ENCODE measurements at regions not wholly inside any gene's neighbourhood (a gene's known extent, or its start where the extent isn't known, plus 50 kb on each side); places are given as distances from the start of the nearest gene placed in this dataset.

GRCh38 chr11:81647374-81647773 lies 1086.3 kb downstream of the FAM181B start:
- Histone ChIP-seq H3K9me3 (ENCODE audit: control insufficient read depth, low read length) (no peaks in the 10 kb centered on the region), H3K36me3 (ENCODE audit: control insufficient read depth, insufficient read depth, low read length) (no peaks in the 10 kb centered on the region), H3K4me3 (ENCODE audit: low read length) (no peak overlapping the region), H3K9ac (ENCODE audit: low read length) (no peak overlapping the region), H3K4me1 (ENCODE audit: control insufficient read depth, insufficient read depth, low read length) (no peaks in the 10 kb centered on the region), H3K27me3 (ENCODE audit: control insufficient read depth, insufficient read depth, low read length) (no peaks in the 10 kb centered on the region)

- no peaks in the 10 kb centered on the region for H3K9me3 ChIP-seq (ENCODE audit: control insufficient read depth, low read length)
Measured at GRCh38 chr11:81644239-81644840, 1089.3 kb downstream of the FAM181B start.

GRCh38 chr11:81634483-81634882 lies 1099.2 kb downstream of the FAM181B start:
- Histone ChIP-seq H3K9me3 (ENCODE audit: control insufficient read depth, low read length) (no peaks in the 10 kb centered on the region), H3K27me3 (ENCODE audit: control insufficient read depth, insufficient read depth, low read length) (no peaks in the 10 kb centered on the region), H3K4me1 (ENCODE audit: control insufficient read depth, insufficient read depth, low read length) (no peaks in the 10 kb centered on the region), H3K4me3 (ENCODE audit: low read length) (no peak overlapping the region), H3K9ac (ENCODE audit: low read length) (no peak overlapping the region), H3K36me3 (ENCODE audit: control insufficient read depth, insufficient read depth, low read length) (no peaks in the 10 kb centered on the region)

More at GRCh38 chr11:81644239-81644840, 1089.3 kb downstream of the FAM181B start:
- Histone ChIP-seq H3K9ac (ENCODE audit: low read length) (no peak overlapping the region), H3K4me3 (ENCODE audit: low read length) (no peak overlapping the region), H3K27me3 (ENCODE audit: control insufficient read depth, insufficient read depth, low read length) (no peaks in the 10 kb centered on the region), H3K4me1 (ENCODE audit: control insufficient read depth, insufficient read depth, low read length) (no peaks in the 10 kb centered on the region), H3K36me3 (ENCODE audit: control insufficient read depth, insufficient read depth, low read length) (no peaks in the 10 kb centered on the region)

- H3K9me3 ChIP-seq (ENCODE audit: control insufficient read depth, low read length), result no peaks in the 10 kb centered on the region
- no peaks in the 10 kb centered on the region for H3K27me3 ChIP-seq (ENCODE audit: control insufficient read depth, insufficient read depth, low read length)
- H3K9ac ChIP-seq (ENCODE audit: low read length), result no peak overlapping the region
- no peaks in the 10 kb centered on the region for H3K4me1 ChIP-seq (ENCODE audit: control insufficient read depth, insufficient read depth, low read length)
- no peaks in the 10 kb centered on the region for H3K36me3 ChIP-seq (ENCODE audit: control insufficient read depth, insufficient read depth, low read length)
- H3K4me3 ChIP-seq (ENCODE audit: low read length), result no peak overlapping the region
Measured at GRCh38 chr11:81602508-81602907, 1131.2 kb downstream of the FAM181B start.

GRCh38 chr11:81596704-81597103 lies 1137.0 kb downstream of the FAM181B start:
- H3K4me3 ChIP-seq (ENCODE audit: low read length), result no peak overlapping the region
- no peaks in the 10 kb centered on the region for H3K9me3 ChIP-seq (ENCODE audit: control insufficient read depth, low read length)
- H3K9ac ChIP-seq (ENCODE audit: low read length), result no peak overlapping the region
- no peaks in the 10 kb centered on the region for H3K36me3 ChIP-seq (ENCODE audit: control insufficient read depth, insufficient read depth, low read length)
- no peaks in the 10 kb centered on the region for H3K4me1 ChIP-seq (ENCODE audit: control insufficient read depth, insufficient read depth, low read length)
- H3K27me3 ChIP-seq (ENCODE audit: control insufficient read depth, insufficient read depth, low read length), result no peaks in the 10 kb centered on the region

- Histone ChIP-seq H3K36me3 (ENCODE audit: control insufficient read depth, insufficient read depth, low read length) (no peaks in the 10 kb centered on the region), H3K4me3 (ENCODE audit: low read length) (no peak overlapping the region), H3K4me1 (ENCODE audit: control insufficient read depth, insufficient read depth, low read length) (no peaks in the 10 kb centered on the region), H3K9me3 (ENCODE audit: control insufficient read depth, low read length) (no peaks in the 10 kb centered on the region), H3K27me3 (ENCODE audit: control insufficient read depth, insufficient read depth, low read length) (no peaks in the 10 kb centered on the region), H3K9ac (ENCODE audit: low read length) (no peak overlapping the region)
Measured at GRCh38 chr11:81585390-81585933, 1148.2 kb downstream of the FAM181B start.

- Histone ChIP-seq H3K9ac (ENCODE audit: low read length) (no peak overlapping the region), H3K36me3 (ENCODE audit: control insufficient read depth, insufficient read depth, low read length) (no peaks in the 10 kb centered on the region), H3K4me1 (ENCODE audit: control insufficient read depth, insufficient read depth, low read length) (no peaks in the 10 kb centered on the region), H3K27me3 (ENCODE audit: control insufficient read depth, insufficient read depth, low read length) (no peaks in the 10 kb centered on the region), H3K4me3 (ENCODE audit: low read length) (no peak overlapping the region), H3K9me3 (ENCODE audit: control insufficient read depth, low read length) (no peaks in the 10 kb centered on the region)
Measured at GRCh38 chr11:81579339-81579738, 1154.3 kb downstream of the FAM181B start.

GRCh38 chr11:81578571-81578970 lies 1155.1 kb downstream of the FAM181B start:
- Histone ChIP-seq H3K9me3 (ENCODE audit: control insufficient read depth, low read length) (no peaks in the 10 kb centered on the region), H3K4me1 (ENCODE audit: control insufficient read depth, insufficient read depth, low read length) (no peaks in the 10 kb centered on the region), H3K9ac (ENCODE audit: low read length) (no peak overlapping the region), H3K4me3 (ENCODE audit: low read length) (no peak overlapping the region), H3K27me3 (ENCODE audit: control insufficient read depth, insufficient read depth, low read length) (no peaks in the 10 kb centered on the region), H3K36me3 (ENCODE audit: control insufficient read depth, insufficient read depth, low read length) (no peaks in the 10 kb centered on the region)

- Histone ChIP-seq H3K4me1 (ENCODE audit: control insufficient read depth, insufficient read depth, low read length) (no peaks in the 10 kb centered on the region), H3K36me3 (ENCODE audit: control insufficient read depth, insufficient read depth, low read length) (no peaks in the 10 kb centered on the region), H3K9ac (ENCODE audit: low read length) (no peak overlapping the region), H3K4me3 (ENCODE audit: low read length) (no peak overlapping the region), H3K27me3 (ENCODE audit: control insufficient read depth, insufficient read depth, low read length) (no peaks in the 10 kb centered on the region), H3K9me3 (ENCODE audit: control insufficient read depth, low read length) (no peaks in the 10 kb centered on the region)
Measured at GRCh38 chr11:81574301-81574700, 1159.4 kb downstream of the FAM181B start.

GRCh38 chr11:81573367-81573766 lies 1160.3 kb downstream of the FAM181B start:
- Histone ChIP-seq H3K4me3 (ENCODE audit: low read length) (no peak overlapping the region), H3K36me3 (ENCODE audit: control insufficient read depth, insufficient read depth, low read length) (no peaks in the 10 kb centered on the region), H3K4me1 (ENCODE audit: control insufficient read depth, insufficient read depth, low read length) (no peaks in the 10 kb centered on the region), H3K9ac (ENCODE audit: low read length) (no peak overlapping the region), H3K27me3 (ENCODE audit: control insufficient read depth, insufficient read depth, low read length) (no peaks in the 10 kb centered on the region), H3K9me3 (ENCODE audit: control insufficient read depth, low read length) (no peaks in the 10 kb centered on the region)

GRCh38 chr11:81570669-81571068 lies 1163.0 kb downstream of the FAM181B start:
- no peaks in the 10 kb centered on the region for H3K4me1 ChIP-seq (ENCODE audit: control insufficient read depth, insufficient read depth, low read length)
- no peaks in the 10 kb centered on the region for H3K27me3 ChIP-seq (ENCODE audit: control insufficient read depth, insufficient read depth, low read length)
- no peak overlapping the region for H3K4me3 ChIP-seq (ENCODE audit: low read length)
- no peak overlapping the region for H3K9ac ChIP-seq (ENCODE audit: low read length)
- H3K36me3 ChIP-seq (ENCODE audit: control insufficient read depth, insufficient read depth, low read length), result no peaks in the 10 kb centered on the region
- H3K9me3 ChIP-seq (ENCODE audit: control insufficient read depth, low read length), result no peaks in the 10 kb centered on the region

GRCh38 chr11:81569999-81570398 lies 1163.7 kb downstream of the FAM181B start:
- no peaks in the 10 kb centered on the region for H3K36me3 ChIP-seq (ENCODE audit: control insufficient read depth, insufficient read depth, low read length)
- H3K9ac ChIP-seq (ENCODE audit: low read length), result no peak overlapping the region
- no peaks in the 10 kb centered on the region for H3K27me3 ChIP-seq (ENCODE audit: control insufficient read depth, insufficient read depth, low read length)
- no peak overlapping the region for H3K4me3 ChIP-seq (ENCODE audit: low read length)
- no peaks in the 10 kb centered on the region for H3K9me3 ChIP-seq (ENCODE audit: control insufficient read depth, low read length)
- H3K4me1 ChIP-seq (ENCODE audit: control insufficient read depth, insufficient read depth, low read length), result no peaks in the 10 kb centered on the region

GRCh38 chr11:81568918-81569317 lies 1164.7 kb downstream of the FAM181B start:
- Histone ChIP-seq H3K9ac (ENCODE audit: low read length) (no peak overlapping the region), H3K9me3 (ENCODE audit: control insufficient read depth, low read length) (no peaks in the 10 kb centered on the region), H3K27me3 (ENCODE audit: control insufficient read depth, insufficient read depth, low read length) (no peaks in the 10 kb centered on the region), H3K4me1 (ENCODE audit: control insufficient read depth, insufficient read depth, low read length) (no peaks in the 10 kb centered on the region), H3K4me3 (ENCODE audit: low read length) (no peak overlapping the region), H3K36me3 (ENCODE audit: control insufficient read depth, insufficient read depth, low read length) (no peaks in the 10 kb centered on the region)
